ENCODE measurements at regions not wholly inside any gene's neighbourhood (a gene's known extent, or its start where the extent isn't known, plus 50 kb on each side); places are given as distances from the start of the nearest gene placed in this dataset.

DNA sequence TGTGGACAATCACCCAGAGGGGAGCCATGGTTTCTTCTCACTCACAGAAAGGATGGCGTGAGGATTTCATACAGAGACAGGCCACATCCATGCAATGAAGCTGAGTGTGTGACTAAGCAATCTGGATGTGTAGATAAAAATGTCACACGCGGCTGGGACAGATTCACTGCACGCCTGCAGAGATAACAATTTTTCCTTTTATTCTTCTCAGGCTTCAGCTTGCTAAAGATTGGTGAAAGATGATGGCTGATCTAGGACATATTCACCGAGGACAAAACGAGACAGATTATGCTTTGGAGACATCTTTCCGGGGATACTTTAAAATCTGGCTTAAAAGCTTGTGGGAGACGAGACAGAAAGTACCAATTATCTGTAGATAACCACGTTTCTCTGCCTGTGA, 313.9 kb upstream of the TRPC7 start:
- no peak overlapping the region for H3K27ac ChIP-seq

DNA sequence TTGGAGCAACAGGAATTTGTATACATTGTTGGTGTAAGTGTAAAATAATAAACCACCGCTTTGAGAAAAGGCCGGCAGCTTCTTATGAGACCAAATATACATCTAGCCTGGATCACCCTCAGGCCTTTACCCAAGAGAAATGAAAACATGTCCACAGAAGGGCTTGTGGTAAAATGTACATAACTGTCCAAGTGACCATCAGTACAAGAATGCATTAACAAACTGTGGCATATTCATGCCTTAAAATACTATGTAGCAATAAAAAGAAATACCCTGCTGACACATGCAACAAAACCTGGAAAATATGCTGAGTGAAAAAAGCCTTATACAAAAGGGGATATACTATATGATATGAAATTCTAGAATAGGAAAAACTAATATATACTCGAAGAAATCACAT, 311.9 kb upstream of the TRPC7 start:
- intact Hi-C loops (cut with DNase I): no loop called here
- no peak for DNase-seq
- Histone ChIP-seq H3K36me3 (replicated peaks in 1 of 2) (no peaks in the 10 kb centered on the region), H3K9me3 (replicated peaks in 1 of 3) (no peaks in the 10 kb centered on the region), H3K27me3 (no peaks in the 10 kb centered on the region), H3K27ac (no peak overlapping the region), H3K4me3 (no peak overlapping the region), H3K4me1 (replicated peaks in 1 of 2) (no peaks in the 10 kb centered on the region)
- 79 to 89% (median 83%) methylated on average over 3 of the region's 3 CpGs for WGBS, 4 donors
- TF ChIP-seq POLR2A (IDR thresholded peaks at IDR 0.05): no peak
- TF ChIP-seq, protein P1, sequence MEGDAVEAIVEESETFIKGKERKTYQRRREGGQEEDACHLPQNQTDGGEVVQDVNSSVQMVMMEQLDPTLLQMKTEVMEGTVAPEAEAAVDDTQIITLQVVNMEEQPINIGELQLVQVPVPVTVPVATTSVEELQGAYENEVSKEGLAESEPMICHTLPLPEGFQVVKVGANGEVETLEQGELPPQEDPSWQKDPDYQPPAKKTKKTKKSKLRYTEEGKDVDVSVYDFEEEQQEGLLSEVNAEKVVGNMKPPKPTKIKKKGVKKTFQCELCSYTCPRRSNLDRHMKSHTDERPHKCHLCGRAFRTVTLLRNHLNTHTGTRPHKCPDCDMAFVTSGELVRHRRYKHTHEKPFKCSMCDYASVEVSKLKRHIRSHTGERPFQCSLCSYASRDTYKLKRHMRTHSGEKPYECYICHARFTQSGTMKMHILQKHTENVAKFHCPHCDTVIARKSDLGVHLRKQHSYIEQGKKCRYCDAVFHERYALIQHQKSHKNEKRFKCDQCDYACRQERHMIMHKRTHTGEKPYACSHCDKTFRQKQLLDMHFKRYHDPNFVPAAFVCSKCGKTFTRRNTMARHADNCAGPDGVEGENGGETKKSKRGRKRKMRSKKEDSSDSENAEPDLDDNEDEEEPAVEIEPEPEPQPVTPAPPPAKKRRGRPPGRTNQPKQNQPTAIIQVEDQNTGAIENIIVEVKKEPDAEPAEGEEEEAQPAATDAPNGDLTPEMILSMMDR (IDR thresholded peaks at IDR 0.05): no peak

More for the DNA sequence above, 313.9 kb upstream of the TRPC7 start:
- intact Hi-C loops (cut with DNase I): no loop called here
- DNase-seq: no peak
- Histone ChIP-seq H3K4me1 (replicated peaks in 1 of 2) (no peaks in the 10 kb centered on the region), H3K4me3 (no peak overlapping the region), H3K9me3 (replicated peaks in 1 of 3) (no peaks in the 10 kb centered on the region), H3K27me3 (no peaks in the 10 kb centered on the region), H3K36me3 (replicated peaks in 1 of 2) (no peaks in the 10 kb centered on the region)
- WGBS, 4 donors: 68 to 73% (median 71%) methylated on average over 9 of the region's 9 CpGs
- TF ChIP-seq POLR2A (IDR thresholded peaks at IDR 0.05): no peak
- TF ChIP-seq, protein P1 (IDR thresholded peaks at IDR 0.05): no peak

DNA sequence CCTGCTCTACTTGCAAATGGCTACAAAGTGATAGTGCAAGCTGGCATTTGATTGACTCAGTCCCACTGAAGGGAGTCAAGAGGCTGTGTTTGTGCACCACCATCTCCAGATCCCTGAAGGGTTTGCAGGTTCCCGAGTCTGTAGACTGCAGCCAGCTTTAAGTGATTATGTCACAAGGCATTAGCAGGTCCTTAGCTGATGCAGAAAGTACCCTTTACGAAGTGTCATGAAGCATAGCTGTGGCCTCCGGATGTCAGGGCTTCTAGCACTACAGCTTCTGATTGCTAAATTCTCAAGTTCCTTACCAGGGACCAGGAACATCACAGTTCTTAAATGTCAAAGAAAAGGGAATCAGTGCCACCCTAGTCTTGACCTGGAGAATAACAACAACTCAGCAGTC, 311.3 kb upstream of the TRPC7 start:
- intact Hi-C loops (cut with DNase I): no loop called here
- no peaks in the 10 kb centered on the region for H3K36me3 ChIP-seq (replicated peaks in 1 of 2)
- H3K27me3 ChIP-seq: no peaks in the 10 kb centered on the region
- H3K9me3 ChIP-seq (replicated peaks in 1 of 3): no peaks in the 10 kb centered on the region
- H3K27ac ChIP-seq: no peak overlapping the region
- TF ChIP-seq, protein P1 (IDR thresholded peaks at IDR 0.05): no peak
- no peak for TF ChIP-seq POLR2A (IDR thresholded peaks at IDR 0.05)
- no peak overlapping the region for H3K4me3 ChIP-seq
- WGBS, 4 donors: 50 to 79% (median 74%) methylated on average over 1 to 3 of the region's 3 CpGs
- H3K4me1 ChIP-seq (replicated peaks in 1 of 2): no peaks in the 10 kb centered on the region
- no peak for DNase-seq

DNA sequence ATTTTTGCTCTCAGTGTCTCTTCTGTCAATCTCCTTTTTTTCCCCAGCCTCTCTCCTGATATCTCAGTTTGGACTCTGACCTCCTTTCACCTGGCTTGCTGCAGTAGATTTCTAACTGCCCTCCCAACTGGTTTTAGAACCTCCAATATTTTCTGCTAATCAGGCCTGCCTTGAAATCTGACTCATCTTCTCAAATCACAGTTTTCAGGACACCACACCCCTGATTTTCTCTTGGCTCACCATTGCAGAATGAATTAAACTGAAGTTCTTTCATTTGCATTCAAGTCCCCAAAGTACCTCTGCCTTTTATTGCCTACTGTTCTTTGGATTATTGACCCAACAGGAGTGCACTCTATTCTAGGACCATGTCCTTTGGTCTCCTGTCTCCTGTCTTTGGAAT, 310.4 kb upstream of the TRPC7 start:
- no peak for DNase-seq
- no peaks in the 10 kb centered on the region for H3K36me3 ChIP-seq (replicated peaks in 1 of 2)
- H3K27ac ChIP-seq: no peak overlapping the region
- no peaks in the 10 kb centered on the region for H3K9me3 ChIP-seq (replicated peaks in 1 of 3)
- intact Hi-C loops (cut with DNase I): no loop called here
- no peaks in the 10 kb centered on the region for H3K27me3 ChIP-seq
- TF ChIP-seq, protein P1 (IDR thresholded peaks at IDR 0.05): no peak
- TF ChIP-seq POLR2A (IDR thresholded peaks at IDR 0.05): no peak
- no peak overlapping the region for H3K4me3 ChIP-seq
- no peaks in the 10 kb centered on the region for H3K4me1 ChIP-seq (replicated peaks in 1 of 2)
